Hematopoietic multipotent progenitor cell treated with erythropoietin and hydrocortisone succinate and interleukin-3 and kit ligand, for 6 days (in vitro differentiated cells): ENCODE measurements at regions not wholly inside any gene's neighbourhood (a gene's known extent, or its start where the extent isn't known, plus 50 kb on each side); places are given as distances from the start of the nearest gene placed in this dataset.
"Not testable (repeated sequence)": the region's sequence is repeated elsewhere in the genome, so short reads cannot be mapped to it uniquely, and the experiment has no call there.

Experiments
- DNase-seq: peaks from one replicate; pipeline ENCODE4 v3.0.0-alpha.2; 2015

DNA sequence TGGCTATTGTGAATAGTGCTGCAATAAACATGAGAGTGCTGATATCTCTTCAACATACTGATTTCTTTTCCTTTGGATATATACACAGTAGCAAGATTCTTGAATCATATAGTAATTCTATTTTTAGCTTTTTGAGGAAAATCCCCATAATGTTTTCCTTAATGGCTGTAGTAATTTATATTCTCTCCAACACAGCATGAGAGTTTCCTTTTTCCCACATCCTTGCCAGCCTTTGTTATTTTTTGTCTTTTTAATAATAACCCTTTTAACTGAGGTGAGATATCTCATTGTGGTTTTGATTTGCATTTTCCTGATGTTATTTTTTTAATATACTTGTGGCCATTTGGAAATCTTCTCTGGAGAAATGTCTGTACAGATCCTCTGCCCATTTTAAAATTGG lies 132.6 kb downstream of the PRL start:
- DNase-seq, result no peak

DNA sequence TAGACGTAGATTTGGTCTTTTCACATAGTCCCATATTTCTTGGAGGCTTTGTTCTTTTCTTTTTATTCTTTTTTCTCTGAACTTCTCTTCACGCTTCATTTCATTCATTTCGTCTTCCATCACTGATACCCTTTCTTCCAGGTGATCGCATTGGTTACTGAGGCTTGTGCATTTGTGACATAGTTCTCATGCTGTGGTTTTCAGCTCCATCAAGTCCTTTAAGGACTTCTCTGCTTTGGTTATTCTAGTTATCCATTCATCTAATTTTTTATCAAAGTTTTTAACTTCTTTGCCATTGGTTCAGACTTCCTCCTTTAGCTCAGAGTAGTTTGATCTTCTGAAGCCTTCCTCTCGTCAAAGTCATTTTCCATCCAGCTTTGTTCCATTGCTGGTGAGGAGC lies 125.8 kb downstream of the PRL start:
- DNase-seq, result not testable (repeated sequence)

DNA sequence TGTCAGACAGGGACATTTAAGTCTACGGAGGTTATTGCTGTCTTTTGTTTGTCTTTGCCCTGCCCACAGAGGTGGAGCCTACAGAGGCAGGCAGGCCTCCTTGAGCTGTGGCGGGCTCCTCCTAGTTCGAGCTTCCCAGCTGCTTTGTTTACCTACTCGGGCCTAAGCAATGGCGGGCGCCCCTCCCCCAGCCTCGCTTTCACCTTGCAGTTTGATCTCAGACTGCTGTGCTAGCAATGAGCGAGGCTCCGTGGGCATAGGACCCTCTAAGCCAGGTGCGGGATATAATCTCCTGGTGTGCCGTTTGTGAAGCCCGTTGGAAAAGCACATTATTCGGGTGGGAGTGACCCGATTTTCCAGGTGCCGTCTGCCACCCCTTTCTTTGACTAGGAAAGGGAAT lies 125.0 kb downstream of the PRL start:
- DNase-seq, result not testable (repeated sequence)

DNA sequence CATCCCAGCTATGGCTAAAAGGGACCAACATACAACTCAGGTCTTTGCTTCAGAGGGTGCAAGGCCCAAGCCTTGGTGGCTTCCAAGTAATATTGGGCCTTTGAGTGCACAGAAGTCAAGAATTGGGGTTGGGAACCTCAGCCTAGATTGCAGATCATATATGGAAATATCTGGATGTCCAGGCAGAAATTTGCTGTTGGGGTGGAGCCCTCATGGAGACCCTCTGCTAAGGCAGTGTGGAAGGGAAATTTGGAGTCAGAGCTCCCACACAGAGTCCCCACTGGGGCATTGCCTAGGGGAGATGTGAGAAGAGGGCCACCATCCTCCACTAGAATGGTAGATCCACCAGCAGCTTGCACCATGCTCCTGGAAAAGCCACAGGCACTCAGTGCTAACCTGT lies 123.5 kb downstream of the PRL start:
- no peak for DNase-seq

DNA sequence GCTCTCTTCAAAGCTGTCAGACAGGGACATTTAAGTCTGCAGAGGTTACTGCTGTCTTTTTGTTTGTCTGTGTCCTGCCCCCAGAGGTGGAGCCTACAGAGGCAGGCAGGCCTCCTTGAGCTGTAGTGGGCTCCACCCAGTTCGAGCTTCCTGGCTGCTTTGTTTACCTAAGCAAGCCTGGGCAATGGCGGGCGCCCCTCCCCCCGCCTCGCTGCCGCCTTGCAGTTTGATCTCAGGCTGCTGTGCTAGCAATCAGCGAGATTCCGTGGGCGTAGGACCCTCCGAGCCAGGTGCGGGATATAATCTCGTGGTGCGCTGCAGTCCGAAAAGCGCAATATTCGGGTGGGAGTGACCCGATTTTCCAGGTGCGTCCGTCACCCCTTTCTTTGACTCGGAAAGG lies 116.6 kb downstream of the PRL start:
- not testable (repeated sequence) for DNase-seq

DNA sequence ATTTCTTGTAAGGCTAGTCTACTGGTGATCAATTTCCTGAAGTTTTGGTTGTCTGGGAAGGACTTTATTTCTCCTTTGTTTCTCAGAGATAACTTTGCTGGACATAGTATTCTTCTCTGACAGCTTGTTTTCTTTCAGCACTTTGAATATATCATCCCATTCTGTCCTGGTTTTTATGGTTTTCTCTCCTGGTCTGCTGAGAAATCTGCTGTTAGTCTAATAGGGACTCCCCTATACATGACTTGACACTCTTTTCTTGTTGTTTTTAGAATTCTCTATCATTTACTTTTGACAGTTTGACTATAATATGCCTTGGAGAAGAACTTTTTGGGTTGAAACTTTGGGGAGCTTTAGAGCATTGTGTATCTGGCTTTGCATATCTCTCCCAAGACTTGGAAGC lies 112.5 kb downstream of the PRL start:
- DNase-seq, result no peak

DNA sequence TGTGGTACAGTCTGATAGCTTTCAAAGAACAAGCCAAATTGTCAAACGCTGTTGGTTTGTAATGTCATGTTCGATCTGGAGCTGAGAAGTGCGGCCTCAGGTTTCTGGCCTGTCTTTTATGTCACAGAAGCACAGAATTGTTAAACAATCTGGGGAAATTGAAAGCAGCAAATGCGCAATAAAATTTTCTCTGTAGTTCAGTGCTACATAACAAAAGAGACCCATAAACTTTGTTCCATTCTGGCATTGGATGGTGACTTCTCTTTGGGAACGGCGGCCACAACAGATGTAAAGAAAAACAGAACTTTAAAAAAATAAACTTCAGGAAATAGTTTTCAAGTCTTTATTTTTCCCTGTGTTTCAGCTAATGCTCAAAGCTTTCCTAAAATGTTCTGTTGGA lies 106.9 kb downstream of the PRL start:
- no peak for DNase-seq

DNA sequence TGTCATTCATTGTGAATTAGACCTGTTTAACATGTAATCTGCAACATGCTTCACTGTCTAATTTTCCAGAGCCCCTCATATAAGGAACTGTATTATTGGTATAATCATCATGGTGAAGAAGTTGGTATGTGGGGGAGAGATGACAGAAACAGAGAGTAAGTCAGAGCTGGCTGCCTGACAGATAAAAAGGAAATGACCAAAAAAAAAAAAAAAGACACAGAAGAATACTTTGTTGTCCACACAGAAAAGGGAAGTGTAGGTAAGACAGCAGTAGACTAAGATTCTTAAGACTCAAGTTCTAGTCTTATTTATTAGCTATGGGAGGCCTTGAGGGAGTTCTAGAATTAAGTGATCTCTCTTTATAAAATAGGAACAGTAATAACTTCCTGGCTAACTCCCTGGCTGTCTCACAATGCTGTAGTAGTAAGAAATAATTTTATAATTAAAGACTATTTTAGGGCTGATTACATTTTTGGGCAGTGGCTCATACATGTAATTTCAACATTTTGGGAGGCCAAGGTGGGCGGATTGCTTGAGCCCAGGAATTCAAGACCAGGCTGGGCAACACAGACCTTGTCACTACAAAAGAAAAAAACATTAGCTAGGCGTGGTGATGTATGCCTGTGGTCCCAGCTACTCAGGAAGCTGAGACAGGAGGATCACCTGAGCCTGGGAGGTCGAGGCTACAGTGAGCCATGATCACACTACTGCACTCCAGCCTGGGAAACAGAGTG lies 102.5 kb downstream of the PRL start:
- peak; percentile 33 for DNase-seq

DNA sequence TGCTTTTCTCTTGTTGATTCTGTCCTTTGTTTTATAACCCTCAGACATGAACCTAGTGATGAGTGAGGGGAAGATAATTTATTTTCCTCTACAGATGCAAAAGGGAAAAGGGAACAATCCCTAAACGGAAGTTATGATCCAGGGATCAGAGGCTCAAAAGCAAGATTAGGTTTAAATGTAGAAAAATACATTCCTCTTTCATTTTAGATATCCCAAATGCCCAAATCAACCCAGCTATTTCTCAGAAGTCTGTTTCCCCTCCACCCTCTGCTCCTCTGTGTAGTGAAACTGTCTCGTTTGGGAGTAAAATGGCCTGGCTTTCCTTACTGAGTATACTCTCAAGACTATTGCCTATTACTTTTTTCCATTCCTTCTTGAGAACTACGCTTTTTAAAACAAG lies 97.1 kb downstream of the PRL start:
- DNase-seq, result no peak

DNA sequence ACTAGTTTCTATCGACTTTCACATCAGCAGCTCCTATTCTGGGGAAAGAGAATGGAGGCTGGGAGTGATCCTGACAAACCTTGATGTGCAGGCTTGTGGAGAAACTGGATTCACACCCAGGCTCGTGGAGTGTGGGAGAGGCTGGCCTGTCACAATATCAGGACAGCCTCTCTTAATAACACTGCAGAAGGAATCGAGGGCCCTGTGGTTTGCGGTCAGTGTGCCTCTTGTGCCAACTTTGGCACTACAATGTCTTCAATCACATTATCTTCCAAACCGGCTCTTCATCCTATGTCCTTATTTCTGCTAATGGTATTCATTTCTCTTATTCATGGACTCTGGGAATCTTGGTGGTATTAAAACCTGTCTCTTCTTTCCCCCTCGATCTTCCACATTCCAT lies 92.7 kb downstream of the PRL start:
- no peak for DNase-seq

DNA sequence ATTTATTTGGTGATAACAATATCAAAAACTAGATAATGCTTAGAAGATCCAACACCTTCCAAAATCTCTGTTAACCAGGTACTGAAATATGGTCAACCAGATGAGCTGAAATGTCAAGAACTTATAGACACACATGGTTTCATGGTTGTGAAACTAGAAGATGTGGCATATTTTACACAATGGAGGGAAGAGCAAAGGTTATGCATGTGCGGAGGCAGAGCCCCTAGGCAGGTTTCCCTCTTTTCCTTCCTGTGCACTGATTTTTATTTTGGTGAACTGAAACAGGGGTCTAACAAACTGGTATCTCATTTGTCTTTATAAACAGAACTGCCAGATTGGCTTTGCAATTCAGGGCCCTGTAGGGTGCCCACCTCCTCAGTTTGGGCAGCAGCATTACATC lies 91.6 kb downstream of the PRL start:
- DNase-seq, result no peak

DNA sequence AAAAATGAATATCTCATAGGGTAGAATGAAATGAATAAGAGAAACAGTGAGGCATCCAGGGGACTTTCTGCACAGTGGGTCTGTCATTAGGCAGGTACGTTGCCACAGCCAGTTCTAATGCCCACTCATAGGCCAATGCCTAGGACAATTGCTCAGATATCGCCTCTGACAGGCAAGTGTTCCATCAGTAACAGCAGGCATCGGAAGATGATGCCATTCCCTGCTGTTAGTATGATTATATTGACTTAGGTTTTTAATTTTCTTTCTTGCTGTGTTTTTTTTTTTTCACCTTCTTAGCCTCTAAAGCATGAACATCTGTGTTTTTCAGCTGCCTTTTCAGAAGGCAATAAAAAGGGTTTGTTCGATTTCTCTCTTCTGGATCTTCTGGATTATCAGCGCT lies 90.7 kb downstream of the PRL start:
- no peak for DNase-seq

DNA sequence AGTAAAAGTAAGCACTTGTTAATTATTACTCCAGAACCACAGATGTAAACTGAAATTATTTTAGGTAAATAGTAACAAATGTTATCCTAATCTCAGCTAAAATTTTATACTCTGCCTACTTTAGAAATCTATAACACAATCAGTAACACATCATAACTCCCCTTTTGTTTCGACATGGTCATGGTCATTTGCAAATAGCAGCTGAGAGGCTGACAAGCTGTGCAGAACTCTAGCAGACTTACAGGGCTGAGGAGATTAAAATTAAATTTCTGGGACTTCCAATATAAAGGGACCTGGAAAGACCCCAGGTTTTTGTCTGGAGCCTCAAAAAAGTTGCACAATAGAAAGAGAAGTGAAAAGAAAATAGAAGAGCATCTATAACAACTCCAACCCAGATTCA lies 88.8 kb downstream of the PRL start:
- DNase-seq, result no peak

DNA sequence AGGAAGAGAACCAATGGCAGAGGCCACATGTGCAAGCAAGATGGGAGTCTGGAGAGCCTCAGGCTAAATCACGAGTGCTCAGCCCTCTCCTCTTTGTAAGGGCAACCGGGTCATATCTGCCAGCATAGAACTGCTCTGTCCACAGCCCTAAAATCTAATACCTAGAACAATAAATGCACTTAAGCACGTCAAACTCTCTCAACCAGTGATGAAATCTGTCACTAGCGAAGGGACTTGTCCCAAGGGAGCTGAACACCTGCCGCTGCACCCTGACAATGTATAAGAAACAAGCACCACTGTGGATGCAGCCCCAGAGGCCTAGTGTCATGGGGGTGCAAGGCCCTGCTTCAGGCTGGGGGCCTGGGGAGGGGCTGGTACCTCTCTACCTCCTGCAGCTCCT lies 82.5 kb downstream of the PRL start:
- no peak for DNase-seq

DNA sequence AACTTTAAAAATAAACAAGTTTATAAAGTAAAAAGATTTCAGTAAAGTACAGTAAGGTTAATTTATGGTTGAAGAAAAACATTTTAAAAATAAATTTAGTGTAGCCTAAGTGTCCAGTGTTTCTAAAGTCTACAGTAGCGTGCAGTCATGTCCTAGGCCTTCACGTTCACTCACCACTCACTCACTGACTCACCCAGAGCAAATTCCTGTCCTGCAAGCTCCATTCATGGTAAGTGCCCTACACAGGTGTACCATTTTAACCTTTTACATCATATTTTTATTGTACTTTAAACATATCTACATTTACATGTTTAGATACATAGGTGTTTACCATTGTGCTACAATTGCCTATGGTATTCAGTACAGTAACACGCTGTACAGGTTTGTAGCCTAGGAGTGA lies 81.4 kb downstream of the PRL start:
- not testable (repeated sequence) for DNase-seq

DNA sequence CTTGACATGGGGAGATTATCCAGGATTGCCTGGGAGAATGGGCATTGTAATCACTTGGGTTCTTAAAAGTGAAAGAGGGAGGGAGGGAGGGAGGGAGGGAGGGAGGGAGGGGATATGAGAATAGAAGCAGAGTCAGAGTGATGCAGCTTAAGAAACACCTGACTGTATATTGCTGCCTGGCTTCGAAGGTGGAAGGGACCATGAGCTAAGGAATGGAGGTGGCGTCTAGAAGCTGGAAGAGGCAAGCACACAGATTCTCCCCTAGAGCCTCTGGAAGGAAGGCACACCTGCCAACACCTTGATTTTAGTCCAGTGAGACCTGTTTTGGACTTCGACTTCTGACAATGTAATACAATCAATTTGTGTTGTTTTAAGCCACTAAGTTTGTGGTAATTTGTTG lies 78.4 kb downstream of the PRL start:
- DNase-seq, result no peak

DNA sequence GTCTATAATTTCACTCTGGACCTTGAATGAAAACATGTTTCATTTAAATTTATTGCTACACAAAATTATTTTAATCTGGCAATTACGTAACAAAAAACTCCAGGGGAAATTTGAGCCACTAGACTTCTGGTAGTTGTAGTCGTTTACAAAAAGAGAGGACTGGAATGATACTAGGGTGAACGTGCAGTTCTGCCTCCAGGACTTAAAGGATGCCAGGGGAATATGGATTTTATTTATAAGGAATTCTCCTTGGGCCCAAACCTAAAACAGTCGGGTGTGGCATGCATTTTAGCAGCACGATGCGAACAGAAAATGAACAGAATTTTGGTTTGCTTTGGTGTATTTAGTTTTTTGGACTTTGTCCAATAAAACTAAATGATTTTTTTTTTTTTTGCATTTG lies 76.9 kb downstream of the PRL start:
- DNase-seq, result no peak

DNA sequence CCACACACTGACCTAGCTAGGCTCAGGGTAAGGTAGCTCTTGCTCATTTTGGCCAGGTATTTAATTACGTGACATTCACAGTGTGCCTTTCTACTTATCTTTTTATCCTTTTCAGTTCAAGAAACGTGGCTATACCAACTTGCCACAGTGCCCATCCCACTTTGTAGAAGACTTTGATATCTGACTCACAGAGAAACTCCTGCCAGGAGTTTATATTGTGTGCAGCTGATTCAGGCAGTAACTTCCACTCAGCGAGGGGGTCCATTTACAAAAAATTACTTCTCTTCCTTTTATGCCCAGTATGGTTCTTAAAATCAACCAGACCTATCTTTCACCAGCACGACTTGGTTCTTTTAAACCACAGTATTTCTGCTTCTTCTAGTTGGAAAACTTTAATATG lies 75.6 kb downstream of the PRL start:
- no peak for DNase-seq

DNA sequence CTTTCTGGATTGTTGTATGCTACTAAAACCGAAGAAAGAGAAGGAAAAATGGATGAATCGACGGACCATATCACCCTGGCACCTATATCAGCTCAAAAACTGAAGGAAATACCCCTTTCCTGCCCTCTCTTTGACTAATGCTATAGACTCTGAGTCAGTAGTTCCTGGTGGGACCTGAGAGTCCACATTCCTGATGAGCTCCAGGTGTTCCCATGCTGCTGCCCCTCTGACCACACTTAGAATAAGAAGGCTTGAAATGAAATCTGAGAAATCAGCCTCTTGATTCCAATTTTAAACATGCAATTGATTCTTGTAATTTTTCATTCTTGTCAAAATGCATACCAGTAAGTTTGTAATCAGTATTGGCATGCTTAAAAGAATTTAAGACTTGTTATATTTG lies 75.2 kb downstream of the PRL start:
- DNase-seq, result no peak

DNA sequence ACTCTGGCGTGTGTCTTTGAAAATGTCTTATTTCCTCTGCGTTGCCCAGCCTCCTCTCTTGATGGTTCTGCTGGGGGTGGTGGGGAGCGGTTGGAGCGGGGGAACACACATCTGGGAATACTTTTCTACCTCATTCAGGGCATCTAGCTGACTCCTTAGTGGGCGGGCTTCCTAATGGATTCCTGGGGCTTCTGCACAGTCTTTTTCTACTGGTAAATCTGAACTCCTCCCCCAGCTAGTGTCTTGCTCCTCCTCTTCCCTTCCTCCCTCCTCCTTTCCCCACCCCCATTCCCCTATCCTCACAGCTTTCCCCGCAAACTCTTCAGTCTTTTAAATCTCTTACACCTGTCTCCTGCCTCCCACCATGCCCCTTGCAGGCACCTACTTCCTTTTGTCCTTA lies 74.4 kb downstream of the PRL start:
- DNase-seq, result no peak

DNA sequence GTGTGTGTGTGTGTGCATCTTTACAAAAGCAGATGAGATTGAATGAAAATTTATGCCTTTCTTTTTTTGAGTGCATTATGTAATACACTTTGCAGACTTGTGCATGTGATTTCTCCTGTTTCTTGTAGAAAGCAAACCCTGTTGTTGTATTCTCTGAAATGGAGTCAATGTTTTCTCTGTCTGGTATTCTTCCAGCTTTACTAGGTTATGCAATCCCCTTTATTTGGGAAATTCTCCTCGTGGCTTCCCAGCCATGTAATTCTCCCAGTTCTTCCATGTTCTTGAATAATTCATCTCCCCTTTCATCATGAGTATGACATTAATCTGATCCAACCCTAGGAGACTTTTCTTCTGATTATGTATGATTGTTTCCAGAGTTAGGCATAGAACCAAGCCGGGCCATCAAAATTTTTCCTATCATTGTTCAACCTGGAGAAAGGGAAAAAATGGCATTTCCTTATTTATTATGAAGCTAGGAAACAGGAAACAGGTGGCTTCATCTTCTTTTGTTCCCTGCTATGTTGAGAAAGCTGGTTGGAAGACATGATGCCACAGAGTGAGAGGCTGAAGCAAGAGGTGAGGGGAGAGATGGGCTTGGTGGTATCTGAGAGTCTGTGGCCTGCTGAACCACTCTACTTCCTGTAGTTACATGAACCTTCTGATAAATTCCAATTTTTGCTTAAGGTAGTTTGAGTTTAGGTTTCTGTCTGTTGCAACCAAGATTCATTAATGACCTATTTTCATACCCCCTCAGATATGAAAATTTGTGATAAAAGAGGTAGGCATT lies 68.8 kb downstream of the PRL start:
- DNase-seq, result no peak

DNA sequence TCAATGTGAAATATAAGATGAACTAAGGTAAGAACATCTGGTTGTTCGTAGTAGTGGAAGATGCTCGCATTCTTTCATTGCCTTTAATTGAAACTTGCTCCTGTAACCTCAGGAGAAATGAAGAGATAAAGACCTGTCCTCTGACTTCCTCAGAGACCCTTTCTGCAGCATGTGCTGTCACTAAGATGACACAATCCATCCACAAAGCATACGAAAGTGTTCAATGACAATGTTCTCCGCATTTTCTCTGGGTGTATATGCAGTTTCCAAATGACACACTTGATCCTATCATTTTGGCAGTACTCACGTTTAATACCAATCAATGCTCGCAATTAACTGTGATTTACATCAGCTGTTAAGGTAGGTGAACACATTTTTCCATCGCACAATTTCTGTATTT lies 65.8 kb downstream of the PRL start:
- no peak for DNase-seq

DNA sequence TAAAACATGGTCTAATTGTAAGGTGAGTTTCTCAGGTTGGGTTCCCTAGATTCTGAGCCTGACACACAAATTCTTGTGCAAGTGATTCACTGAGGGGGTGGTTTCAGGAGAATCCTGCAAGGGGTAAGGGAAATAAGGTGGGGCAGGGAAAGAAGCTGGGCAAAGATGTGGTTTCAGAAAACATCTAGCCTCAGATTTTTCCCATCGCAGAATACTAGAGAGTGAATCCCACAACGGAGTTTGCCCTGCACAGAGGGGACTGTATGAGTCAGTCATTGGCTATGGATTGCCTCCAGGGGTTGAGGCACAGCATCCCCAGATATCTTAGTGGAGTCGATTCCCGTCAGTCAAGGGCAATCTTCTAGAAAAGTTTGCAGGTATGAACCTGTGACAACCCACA lies 65.2 kb downstream of the PRL start:
- DNase-seq, result no peak

DNA sequence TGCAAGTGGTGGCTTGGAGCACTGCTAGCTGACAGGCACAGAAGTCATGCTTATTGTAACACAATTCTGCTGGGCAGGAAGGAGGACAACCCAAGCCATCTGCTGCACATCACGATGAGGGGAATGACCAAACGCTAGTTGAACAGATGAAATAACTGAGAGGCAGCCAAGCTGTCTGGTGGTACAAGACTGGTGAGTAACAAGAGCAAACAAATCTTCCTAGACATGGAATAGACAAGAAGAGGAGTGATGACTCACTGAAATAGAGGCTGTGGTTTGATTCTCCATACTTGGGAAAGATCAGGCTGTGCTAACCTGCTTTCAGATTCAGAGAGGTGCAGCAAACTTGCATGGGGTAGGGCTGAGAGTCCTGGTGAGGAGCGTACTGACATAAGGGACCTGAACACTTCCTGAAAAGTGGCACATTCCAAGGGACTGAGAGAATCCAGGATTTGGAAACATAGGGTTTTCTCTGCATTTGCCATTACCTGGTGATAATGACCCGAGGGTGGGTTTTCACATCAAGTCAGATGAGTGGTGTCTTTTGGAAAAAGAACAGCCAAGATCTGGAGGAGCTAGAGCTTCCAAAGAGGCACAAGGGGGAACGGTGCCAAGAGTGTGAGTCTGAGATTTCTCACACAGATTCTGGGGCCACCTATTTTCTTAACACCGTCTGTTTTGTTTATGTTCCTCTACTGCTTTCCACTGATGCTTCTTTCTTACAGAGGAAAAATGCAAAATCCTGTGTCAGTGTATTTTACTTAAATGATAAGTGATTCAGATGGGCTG lies 60.0 kb downstream of the PRL start:
- no peak for DNase-seq
